HG03460 (cell line): ENCODE measurements at regions not wholly inside any gene's neighbourhood (a gene's known extent, or its start where the extent isn't known, plus 50 kb on each side); places are given as distances from the start of the nearest gene placed in this dataset.

ENCODE experiments used
- ATAC-seq: cut with Tn5 transposase; IDR thresholded peaks from one replicate; pipeline ENCODE4 v1.9.1; 2021; ENCODE audit not compliant: unreplicated experiment

- no peak for ATAC-seq
These were observed 1155.2 kb upstream of the AUTS2 start for GRCh38 chr7:68442931-68443631.

- no peak for ATAC-seq
These were observed 1154.2 kb upstream of the AUTS2 start for GRCh38 chr7:68444042-68444441.

DNA sequence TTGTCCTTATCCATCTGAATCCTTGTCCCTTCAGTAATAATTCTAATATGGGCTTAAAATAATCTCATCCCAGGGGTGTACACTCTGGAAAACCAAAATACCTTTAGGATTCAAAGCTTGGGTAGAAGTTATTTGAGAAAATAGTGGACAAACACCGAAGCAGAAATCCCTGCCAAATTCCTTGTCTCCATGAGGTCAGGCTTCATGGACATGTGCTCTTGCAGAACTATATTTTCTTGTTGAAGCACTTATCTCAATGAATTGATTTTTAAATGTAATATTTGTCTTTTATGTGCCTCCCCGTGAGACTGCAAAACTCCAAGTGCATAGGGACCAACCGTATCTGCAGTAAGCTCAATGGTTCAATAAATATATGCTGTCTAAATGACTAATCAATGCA is 1153.3 kb upstream of the AUTS2 start:
- ATAC-seq: no peak

- ATAC-seq: no peak
These were observed 1152.1 kb upstream of the AUTS2 start for GRCh38 chr7:68446183-68446582.

DNA sequence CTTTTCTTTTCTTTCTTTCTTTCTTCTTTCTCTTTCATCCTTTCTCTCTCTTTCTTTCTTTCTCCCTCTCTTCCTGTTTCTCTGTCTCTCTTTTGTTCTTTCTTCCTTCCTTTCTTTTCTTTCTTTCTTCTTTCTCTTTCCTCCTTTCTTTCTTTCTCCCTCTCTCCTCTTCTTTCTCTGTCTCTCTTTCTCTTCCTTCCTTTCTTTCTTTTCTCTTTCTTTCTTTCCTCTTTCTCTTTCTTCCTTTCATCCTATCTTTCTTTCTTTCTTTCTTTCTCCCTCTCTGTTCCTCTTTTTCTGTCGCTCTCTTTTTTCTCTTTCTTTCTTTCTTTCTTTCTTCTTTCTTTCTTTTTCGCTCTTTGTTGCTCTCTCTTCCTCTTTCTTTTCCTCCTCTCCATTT is 1149.2 kb upstream of the AUTS2 start:
- no peak for ATAC-seq

DNA sequence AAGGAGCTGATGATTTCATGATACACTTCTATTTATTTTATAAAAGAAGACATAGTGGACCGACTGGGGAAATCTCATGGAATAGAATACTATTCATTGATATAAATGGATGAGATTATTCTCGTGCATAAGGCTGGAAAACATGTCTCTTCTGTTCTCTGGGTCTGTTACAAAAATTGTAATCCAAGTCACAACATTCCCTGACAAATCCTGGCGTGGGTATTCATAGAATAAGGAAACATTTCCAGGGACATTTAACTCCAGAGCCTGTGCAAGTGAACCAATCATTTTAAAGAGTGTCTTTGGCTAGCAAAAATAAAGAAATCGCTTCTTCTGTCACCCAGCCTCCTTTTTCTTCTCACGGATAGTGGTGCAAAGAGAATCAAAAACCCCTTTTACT is 1148.5 kb upstream of the AUTS2 start:
- no peak for ATAC-seq

- no peak for ATAC-seq
These were observed 1143.3 kb upstream of the AUTS2 start for GRCh38 chr7:68454931-68455330.

GRCh38 chr7:68456469-68456868 is 1141.8 kb upstream of the AUTS2 start:
- ATAC-seq: no peak

GRCh38 chr7:68457481-68457880 is 1140.8 kb upstream of the AUTS2 start:
- no peak for ATAC-seq

DNA sequence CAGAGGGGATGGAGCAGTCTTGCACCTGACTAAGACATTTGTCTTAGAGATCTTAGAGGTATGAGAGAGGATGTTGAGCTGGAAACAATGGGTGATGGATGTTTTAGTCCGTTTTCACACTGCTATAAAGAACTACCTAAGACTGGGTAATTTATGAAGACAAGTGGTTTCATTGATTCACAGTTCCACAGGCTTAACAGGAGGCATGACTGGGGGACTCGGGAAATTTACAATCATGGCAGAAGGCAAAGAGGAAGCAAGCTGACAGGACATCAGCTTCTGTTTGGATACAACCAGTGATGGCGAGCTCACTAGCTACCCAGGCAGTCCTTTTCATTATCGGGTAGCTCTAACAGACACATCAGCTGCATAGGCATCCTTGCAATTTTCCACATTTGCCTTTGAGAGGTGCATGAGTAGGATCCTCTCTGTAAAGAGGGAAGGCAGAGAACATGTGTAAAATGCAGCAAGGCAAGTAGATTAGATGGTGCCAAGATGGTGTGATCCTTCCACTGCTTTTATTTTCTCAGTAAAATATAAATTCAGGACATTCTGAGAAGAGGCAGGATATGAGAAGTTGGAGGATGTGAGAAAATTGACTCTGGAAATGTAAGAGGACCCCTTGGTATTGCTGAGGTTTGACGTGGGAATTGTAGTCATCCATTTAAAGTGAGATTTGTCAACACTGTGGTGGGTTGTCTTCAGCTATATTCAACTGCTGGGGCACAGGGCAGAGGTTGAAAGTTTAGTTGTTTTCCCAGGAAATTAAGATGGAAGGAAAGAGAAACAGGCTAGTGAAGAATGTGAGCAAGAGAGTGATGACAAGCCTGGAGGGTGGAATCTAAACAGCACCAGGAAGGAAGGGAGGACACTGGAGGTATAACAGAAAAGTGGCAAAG is 1140.0 kb upstream of the AUTS2 start:
- no peak for ATAC-seq

- no peak for ATAC-seq
These were observed 1136.8 kb upstream of the AUTS2 start for GRCh38 chr7:68461430-68461829.

- ATAC-seq: no peak
These were observed 1127.3 kb upstream of the AUTS2 start for GRCh38 chr7:68470836-68471435.

DNA sequence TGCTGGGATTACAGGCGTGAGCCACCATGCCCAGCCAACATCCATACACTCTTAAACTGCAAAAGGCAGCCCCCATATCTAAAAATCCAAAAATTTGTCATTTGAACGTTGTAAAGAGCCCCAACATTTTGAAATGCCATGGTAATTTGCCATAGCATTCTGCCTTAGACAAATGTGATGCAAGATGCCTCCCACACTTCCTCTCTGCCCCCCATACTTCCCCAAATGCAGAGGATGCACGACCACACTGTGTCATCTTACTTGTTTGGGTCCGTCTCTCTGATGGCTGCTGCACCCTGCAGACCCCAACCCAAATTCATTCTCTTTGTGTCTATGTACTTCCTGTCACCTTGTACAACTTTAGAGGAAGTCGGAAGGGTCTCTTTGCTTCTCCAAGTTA is 1125.6 kb upstream of the AUTS2 start:
- ATAC-seq: no peak

- no peak for ATAC-seq
These were observed 1123.5 kb upstream of the AUTS2 start for GRCh38 chr7:68474661-68475216.

DNA sequence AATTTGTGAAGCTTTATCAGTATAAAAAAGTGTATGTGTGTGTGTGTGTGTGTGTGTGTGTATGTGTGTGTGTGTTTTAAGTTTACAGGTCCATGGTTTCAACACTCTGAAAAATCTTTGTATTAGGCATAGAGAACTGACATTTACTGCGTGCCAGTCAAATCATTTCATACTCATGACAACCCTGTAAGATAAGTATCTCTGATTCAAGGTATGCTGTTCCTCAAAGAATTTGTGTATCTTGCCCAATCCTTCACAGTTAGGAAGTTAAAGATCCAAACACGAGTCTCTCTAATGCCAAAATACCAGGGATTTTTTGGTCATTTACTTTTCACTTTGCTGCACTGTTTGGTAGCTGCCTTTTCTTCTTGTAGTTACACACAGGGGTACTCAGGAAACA is 1121.3 kb upstream of the AUTS2 start:
- ATAC-seq: no peak

- no peak for ATAC-seq
These were observed 1119.9 kb upstream of the AUTS2 start for GRCh38 chr7:68478326-68478725.

DNA sequence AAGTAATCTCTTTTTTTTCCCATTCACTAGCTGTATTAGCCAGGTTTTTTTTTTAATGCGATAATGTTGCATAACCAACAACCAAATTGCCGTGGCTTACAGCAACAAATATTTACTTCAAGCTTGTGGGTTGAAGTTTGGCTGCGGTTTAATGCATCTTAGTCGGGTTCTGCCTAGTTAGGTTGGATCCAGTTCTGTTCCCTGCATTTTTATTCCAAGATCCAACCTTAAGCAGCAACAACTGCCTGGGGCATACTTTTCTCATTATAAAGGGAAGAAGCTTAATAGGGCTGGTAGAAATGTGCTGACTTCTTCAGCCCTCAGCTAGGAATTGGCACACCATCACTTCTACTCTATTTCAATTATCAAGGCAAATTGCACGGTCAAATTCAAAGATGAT is 1115.5 kb upstream of the AUTS2 start:
- no peak for ATAC-seq

DNA sequence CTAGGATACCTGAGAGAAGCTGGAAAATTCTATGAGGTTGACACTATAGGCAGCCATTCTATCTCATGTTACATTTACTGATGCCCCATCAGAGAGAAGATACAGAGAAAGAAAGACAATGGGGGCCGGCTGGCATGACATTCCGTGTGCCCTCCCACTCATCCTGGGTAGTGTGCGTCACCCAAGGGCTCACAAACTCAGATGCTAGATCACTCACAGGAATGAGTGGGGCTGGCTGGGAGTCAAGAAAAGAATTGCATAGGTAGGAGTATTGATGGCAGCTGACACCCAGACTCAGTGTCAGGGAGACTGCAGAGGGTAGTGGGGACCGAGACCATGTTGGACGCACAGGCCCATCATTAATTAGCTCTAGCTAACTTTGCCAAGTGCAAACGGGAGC is 1113.5 kb upstream of the AUTS2 start:
- no peak for ATAC-seq

DNA sequence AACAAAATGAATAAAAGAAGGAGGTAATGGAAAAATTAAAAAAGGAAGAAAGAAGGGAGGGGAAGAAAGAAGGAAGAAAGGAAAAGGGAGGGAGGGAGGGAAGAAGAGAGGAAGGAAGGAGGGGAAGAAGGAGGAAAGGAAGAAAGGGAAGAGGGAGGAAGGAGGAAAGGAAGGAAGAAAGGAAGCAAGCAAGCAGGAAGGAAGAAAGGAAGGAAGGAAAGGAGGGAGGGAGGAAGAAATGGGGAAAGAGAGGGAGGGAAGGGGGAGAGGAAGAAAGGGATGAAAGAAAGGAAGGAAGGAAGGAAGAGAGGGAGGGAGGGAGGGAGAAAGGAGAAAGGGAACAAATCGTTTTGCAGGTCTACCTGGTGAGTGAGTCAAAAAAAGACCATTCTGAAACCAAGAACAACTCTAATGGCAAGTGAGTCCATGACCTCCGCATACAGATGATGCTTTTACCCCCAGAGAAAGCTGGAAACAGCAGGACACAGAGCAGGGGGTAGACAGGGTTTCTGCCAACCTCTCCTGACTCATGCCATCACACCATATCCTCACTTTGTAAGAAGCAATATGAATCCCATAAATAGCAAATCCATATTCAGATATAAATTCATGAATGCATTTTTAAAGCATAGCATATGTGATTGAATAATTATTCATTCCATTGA is 1112.9 kb upstream of the AUTS2 start:
- ATAC-seq: no peak

- ATAC-seq: no peak
These were observed 1109.8 kb upstream of the AUTS2 start for GRCh38 chr7:68488341-68489060.
